Skin of body (tissue), 1 donor: ENCODE measurements at regions not wholly inside any gene's neighbourhood (a gene's known extent, or its start where the extent isn't known, plus 50 kb on each side); places are given as distances from the start of the nearest gene placed in this dataset.

Source experiments
- DNase-seq: peaks from one replicate; lab custom pipeline; 2025; lab: John Stamatoyannopoulos, UW

DNA sequence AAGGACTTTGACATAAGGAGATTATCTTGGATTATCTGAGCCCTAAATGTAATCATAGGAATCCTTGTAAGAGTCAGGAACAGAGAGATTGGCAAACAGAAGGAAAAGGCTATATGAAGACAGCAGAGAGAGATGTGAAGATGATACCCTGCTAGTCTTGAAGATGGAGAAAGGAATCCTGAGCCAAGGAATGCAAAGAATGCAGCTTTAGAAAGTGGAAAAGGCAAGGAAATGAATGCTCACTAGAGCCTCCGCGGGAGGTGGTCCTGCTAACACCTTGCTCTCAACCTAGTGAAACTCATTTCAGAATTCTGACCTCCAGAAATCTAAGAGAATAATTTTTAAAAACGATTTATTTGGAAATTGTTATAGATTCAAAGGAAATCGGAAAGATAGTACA, 117.1 kb downstream of the TBXT start:
- no peak for DNase-seq

DNA sequence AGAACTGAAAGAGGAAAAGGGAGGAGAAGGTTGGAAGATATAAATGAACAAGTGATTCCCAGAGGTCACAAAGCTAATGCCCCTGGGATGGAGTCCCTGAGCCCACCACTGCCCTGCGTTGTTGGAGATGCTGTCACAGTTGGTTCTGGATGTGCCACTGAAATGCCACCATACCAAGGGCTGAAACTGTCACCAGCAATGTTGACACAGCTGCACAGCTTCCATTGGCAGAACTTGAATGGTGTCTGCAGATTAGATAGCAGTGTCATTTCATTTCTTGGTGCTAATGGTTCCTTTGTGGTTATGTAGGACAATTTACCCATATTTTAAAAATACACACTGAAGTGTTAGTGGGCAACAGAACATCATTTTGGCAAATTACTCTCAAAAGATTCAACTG, 120.7 kb downstream of the TBXT start:
- DNase-seq: no peak

DNA sequence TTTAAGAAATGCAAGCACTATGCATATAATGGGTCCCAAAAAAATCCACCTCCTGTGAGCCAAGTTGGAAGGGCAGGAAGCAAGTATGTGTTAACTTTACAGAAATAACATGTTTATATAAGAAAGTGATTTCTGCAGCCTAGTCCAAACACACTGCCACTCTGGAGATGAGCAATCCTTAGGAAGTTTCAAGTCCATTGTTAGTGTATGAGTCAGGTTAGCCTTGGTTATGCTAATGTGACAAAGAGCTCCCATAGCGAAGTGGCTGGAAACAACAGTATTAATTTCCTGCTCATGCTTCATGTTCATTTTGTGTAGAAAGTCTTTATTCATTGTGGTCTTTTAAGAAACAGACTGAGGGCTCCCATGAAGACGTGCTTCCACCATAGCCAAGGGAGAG, 121.4 kb downstream of the TBXT start:
- no peak for DNase-seq

DNA sequence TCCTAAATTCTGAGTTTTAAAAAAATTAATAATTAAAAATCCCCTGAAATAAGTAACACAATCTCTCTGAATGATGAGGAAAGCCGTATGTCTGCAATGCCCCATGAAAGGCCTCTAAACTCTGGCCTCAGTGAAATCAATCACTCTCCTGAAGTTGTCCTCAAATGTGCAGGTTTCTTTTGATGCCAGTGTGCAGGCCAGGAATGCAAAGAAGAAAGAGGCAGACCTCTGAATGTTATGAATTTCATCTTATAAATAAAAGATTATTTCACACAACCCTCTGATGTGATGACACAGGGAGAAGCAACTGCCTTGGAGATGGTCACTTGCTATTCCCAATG, 121.8 kb downstream of the TBXT start:
- no peak for DNase-seq

DNA sequence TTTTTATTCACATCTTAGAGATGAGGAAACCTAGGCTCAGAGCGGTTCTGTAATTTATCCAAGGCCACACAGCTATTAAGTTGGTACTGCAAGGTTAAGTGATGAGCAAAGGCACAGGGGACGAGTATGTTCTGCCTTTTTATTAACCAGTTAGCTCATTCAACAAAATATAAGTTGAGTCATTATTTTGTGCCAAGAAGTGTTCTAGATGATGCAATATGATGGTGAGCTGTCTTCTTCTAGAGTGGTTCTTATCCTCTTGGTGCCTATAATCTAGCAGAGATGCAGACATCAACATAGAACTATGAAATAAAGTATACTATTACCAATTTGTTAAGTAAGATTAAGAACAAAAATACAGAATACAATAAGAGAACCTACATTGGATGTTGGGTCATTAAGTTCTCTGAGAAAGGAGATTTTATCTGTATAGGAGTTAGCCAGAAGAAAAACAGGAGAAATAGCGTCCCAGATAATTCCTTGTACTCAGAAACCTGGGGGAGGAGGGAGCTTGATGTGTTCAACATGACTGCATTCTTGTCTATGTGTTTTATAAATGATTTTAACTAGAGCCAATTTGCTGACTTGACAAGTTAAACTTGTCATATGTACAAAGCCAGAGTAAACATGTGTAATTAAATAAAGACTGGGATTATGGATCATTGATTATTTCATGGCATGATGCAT, 122.3 kb downstream of the TBXT start:
- no peak for DNase-seq

DNA sequence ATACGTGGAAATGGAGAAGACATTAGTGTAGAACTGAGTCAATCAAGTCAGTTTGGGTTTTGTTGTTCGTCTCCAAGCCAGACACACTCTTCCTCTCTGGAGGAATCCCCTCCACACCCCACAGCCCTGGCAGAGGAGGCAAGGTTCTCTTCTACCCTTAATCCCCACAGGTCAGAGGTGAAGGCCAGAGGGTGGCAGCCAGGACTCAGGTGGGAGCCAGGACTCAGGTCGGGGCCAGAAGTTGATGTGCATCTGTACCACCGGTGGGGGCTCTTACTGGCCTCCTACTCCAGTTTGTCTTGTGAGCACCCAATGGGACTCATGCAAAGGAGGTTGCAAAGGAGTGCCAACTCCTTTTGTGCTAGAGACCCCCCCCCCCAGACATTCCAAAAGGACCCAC, 126.4 kb downstream of the TBXT start:
- DNase-seq: no peak

DNA sequence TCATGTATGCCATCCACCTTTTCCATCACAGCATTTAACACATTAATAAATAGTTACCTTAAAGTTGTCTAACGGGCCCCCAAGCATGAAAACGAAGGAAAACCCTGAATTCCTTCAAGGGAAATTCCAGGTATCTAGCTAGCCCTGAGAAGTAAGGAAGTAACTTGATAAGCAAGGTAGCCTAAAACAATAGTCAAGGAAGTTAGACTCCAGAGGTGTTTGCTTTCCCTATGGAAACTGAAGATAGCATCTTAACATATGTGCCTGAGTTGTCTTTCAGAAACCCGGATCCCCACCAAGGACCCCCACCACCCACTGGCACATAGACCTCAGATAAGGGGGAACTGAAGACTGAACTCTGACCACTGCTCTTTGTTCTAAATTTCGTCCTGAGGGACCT, 127.4 kb downstream of the TBXT start:
- no peak for DNase-seq

DNA sequence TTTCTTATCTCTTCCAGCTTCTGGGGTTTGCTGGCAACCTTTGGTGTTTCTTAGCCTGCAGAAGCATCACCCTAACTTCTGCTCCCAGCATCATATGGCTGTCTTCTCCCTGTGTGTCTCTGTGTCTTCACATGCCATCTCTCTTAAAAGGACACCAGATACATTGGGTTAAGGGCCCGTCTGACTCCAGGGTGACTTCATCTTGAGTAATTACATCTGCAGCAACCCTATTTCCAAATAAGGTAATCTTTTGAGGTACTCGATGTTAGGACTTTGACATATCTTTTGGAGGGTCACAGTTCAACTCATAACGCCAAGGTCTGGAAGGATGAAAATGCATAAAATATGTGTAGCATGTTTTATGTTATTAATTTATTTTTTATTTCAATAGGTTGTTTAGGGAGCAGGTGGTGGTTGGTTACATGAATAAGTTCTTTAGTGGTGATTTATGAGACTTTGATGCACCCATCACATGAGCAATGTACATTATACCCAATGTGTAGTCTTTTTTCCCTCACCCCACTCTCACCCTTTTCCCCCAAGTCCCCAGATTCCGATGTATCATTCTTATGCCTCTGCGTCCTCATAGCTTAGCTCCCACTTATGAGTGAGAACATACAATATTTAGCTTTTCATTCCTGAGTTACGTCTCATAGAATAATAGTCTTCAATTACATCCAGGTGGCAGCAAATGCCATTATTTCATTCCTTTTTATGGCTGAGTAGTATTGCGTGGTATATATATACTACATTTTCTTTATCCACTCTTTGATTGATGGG, 131.1 kb downstream of the TBXT start:
- no peak for DNase-seq

DNA sequence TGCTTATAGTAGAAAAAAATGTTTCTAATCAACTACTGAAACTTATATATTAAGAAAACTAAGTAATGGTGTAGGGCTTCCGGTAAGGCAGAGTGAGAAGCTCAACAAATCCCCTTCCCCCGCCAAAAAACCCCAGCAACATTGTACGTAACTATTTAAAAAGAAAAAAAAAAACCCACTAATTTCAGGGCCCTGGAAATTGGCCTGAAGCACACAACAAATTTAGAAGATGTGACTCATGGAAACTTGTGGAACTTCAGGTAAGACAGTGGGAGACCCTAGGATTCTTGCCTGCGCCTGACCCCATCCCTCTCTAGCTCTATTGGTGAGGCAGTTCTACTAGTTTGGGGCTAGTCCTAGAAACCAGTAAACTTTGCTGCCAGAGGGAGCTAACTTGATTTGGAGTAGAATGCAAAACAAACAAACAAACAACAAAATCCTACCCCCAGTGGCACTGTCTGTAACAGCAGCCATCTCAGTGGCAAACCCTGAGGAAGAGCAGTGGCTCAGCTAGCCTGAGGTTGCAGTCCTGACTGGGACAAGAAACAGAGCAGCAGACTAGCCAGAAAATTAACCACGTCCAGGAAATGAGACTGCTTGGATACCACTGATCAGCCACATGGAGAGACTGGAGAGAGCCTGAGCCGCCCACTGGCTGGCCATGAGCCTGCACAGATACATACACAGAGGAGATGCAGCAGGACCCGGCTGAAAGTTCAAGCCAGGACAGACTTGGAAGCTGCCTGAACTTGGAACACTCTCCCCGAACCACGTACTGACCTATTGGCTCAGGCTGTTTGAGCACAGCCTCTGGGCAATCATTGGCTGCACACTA, 135.1 kb downstream of the TBXT start:
- no peak for DNase-seq

DNA sequence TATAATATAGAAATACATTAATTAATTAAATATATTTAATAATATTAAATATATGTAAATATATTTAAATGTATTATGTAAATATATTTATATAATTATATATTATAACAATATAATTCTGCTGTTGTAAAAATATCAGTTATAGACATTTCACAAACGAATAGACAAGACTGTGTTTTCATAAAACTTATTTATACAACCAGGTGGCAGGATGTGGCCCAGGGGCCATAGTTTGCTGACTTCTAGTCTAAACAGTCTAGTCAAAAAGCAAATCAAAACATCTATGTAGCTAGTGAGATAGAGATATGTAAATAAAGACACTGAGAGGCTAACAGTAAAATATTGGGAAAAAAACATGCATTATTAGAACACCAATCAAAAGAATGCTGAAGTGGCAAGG, 136.4 kb downstream of the TBXT start:
- DNase-seq: no peak

DNA sequence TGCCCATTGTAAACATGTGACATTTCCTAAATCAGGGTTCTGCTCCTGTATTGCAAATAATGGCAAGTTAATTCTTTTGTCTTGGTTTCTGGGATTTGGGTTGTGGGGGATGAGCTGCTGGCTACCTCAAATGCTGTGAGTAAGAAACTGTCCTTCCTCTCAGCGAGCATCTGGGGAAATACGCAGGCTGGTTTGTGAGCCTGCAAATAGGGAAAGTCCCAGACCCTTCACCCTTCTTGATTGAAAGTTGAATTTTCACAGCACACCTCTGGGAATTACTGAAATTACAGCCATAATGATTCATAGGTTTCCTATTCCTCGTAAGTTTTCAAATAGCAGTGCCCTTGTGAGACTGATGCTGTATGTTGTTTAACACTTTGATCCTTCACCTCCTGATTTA, 138.1 kb downstream of the TBXT start:
- DNase-seq: no peak

DNA sequence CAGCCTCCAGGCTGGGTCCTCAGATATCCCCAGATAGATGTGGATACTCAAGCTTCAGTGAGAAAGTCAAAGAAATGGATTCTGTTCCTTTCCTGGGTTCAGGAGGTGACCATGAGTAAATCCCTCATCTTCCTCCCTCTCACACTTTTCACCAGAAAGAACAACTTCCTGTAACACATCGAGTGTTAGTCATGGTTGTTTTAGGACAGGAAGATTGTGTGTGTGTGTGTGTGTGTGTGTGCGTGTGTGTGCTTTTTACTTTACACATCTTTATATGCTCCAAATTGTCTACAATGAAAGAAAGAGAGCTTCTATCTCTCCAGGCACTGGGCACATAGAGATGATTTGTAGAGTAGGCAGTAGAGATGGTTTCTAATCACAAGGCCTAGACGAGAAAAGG, 139.9 kb downstream of the TBXT start:
- no peak for DNase-seq

DNA sequence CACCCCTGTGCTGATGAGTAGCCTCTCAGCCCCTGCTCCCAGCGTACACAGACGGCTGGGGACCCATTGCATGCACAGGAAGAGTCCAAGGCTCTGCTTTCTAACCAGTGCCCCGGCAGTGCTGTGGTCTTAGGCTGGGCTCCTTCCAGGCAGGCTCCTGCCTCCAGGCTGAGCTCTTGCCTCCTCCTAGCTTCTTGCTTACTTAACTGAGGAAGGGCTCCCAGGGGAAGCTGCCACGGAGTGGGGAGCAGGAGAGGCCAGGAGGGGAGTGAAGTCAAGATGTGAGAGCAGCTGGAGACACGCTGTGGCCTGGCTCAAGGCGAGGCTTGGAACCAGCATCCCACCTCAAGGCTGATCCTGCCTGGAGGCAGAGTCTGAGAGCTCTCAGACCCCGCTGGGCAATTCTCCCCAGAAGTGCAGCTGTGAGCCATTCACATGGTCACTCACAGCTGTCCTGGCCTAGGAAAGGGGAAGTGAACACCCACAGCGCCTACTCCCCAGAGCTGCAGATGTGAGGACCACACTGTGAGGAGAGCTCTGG, 141.0 kb downstream of the TBXT start:
- no peak for DNase-seq

DNA sequence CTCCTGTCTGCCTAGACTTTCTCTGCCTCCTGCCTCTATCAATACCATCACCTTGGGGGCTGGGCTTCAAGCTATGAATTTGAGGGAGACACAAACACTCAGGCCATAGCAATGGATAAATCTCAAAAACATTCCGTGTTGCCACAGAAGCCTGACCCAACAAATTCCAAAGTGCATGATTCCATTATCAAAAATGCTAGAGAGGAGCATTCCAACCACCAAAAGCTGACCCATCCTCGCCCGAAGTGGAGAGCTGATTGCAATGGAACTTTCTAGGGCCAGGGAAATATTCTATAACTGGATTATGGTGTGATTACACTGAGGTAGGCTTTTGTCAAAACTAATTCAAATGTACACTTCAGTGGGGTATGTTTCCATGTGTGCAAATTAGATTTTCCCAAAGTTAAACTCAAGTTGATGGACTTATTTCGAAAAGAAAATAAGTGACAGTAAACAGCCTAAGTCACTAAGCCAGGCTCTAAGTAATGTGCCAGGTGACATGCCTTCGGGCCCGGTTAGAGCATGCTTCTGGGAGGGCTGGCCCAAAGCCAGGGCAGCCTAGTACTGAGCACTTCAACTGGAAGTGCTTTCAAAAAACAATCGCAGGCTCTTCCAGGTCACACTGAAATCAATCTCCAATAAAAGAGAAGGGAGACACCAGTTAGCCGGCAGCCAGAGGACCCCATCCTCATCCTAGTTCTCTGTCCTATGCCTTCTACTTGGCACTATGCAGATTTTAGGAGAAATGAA, 142.3 kb downstream of the TBXT start:
- DNase-seq: no peak

DNA sequence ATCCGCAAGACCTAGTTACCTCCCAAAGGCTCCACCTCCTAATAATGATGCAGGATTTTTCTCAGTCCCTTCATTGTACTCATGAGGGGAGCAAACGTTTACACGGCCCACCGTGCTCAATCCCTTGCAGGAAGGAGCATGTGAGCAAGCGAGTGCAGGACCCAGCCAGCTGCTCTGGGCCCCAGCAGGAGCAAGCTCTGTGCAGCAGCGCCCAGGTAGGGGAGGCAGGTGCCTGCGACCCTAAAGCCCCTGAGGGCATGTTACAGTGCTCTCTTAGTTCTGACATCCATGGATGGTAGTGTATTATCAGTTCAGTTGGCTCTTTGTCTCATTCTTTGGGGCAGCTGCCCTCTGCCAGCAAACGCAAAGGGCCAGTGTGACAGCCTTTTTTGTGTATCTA, 143.4 kb downstream of the TBXT start:
- DNase-seq: no peak

DNA sequence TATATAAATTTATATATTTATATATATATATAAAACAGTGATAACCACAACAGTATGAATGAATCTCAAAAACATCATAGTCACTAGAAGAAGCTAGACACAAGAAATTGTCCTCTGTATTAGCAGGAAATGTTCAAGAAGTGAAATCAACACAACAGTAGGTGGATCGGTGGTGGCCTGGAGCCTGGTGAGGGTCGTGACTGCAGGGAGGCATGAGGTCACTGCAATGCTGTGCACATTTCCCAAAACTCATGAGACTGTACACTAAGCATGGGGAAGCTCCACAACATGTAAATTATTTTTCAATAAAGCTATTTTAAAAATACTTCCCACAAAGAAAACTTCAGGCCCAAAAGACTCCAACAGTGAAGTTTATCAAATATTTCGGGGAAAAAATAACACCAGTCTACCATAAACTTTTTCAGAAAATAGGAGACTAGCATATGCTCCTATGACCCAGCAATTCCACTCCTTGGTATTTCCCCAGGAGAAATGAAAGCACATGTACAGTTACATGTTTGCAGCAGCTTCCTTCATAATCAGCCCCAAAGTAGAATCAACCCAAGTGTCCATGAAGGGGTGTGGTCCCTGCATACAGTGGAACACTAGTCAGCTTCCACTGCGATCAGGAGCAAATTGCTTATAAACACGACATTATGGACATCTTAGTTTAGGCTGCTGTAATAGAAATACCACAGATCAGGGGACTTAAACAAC, 144.2 kb downstream of the TBXT start:
- DNase-seq: no peak

DNA sequence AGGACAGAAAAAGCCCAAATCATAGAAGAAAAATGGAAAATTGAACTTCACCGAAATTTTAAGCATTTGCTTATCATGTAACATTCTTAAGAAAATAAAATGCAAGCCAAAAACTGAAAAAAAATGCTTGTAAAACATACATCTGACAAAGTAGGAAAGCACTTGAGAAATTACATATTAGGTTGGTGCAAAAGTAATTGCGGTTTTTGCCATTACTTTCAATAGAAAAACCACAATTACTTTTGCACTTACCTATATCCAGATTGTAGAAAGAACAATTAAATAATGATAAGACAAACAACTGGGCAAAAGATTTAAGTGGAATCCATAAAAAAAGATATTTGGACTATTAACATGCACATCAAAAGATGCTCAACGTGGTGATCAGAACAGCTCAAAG, 146.2 kb downstream of the TBXT start:
- DNase-seq: no peak

DNA sequence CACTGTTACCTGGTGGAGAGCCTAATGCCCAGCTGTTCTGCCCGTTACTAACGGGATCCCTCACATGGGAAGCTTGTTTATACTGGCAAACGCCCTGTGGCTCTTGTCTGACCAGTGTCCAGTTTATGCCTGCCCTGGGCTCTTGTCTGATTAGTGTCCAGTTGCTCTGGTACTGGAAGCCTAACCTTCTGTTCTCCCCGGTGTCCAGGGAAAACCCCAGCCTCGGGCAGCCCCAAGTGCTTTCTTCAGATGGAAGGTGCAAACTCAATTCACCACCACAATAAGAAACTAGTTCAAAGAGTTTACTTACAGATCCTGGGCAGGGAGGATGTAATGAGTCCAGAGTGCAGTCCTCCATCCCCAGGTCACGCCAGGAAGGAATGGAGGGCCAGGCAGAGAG, 148.4 kb downstream of the TBXT start:
- DNase-seq: no peak

DNA sequence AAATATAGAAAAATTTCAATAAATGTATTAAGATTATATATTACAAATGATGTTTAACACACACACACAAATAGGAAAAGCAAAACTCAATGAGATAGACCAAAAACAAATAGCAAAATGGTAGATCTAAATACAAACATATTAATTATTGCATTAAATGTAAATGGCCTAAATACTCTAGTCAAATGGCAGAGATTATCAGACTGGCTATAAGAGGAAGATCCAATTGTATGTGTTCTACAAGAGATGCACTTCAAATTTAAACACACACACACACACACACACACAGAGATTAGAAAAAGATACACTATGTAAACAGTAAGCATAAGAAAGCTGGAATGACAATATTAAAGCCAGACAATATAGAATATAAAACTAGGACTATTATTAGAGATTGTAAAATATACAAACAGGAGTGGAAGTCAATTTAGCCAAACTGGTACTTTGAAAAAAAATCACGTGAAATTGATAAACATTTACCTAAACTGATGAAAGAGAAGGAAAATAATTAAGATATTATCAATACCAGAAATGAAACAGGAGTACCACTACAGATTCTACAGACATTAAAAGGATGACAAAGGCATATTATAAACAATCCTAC, 150.5 kb downstream of the TBXT start:
- no peak for DNase-seq

DNA sequence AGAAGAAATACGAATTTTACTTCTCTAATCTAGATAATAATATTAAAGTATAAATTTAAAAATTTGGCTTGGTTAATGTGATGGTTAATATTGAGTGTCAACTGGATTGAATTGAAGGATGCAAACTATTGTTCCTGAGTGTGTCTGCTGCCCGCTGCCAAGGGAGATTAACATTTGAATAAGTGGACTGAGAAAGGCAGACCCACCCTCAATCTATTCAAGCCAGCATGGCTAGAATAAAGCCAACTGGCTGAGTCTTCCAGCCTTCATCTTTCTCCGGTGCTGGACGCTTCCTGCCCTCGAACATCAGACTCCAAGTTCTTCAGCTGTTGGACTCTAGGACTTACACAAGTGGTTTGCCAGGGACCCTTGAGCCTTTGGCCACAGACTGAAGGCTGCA, 152.7 kb downstream of the TBXT start:
- no peak for DNase-seq
